ENCODE measurements at regions not wholly inside any gene's neighbourhood (a gene's known extent, or its start where the extent isn't known, plus 50 kb on each side); places are given as distances from the start of the nearest gene placed in this dataset.

DNA sequence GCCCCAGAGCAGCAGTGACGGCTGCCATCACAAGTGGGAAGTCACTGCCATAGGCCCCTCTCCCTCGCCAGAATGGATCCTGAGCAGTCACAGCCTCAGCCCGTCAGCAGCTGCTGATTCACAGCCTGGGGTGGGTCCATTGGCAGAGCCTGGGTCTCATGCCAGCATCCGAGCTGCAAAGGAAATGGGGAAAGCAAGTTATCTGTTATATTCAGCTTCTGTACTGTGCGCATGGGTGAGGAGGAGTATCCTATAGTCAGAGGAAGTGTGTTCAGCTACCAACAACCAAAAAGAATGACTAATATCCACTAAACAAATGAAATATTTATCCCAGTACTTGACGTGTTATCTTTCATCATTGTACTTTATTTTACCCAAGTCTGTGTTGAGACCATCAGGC lies 119.7 kb downstream of the RCN1 start:
- no peak for DNase-seq

DNA sequence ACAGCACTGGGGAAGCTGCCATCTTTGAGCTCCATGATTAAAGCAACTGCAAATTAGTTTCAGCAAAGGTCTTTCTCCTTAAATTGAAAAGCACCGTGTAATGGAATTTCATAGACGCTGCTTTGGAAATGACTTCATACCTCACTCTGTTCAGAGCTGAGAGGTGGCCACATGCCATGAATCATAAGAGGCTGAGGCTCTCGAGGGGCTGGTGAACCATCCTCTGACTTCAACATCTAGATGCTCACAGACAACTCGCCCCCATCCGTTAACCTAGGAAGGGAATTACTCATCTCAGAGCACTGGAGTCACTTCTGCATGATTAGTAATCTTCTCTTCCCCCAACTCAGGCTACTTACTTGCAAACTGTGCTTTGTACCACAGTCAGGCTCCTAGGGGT lies 122.3 kb downstream of the RCN1 start:
- no peak for DNase-seq

DNA sequence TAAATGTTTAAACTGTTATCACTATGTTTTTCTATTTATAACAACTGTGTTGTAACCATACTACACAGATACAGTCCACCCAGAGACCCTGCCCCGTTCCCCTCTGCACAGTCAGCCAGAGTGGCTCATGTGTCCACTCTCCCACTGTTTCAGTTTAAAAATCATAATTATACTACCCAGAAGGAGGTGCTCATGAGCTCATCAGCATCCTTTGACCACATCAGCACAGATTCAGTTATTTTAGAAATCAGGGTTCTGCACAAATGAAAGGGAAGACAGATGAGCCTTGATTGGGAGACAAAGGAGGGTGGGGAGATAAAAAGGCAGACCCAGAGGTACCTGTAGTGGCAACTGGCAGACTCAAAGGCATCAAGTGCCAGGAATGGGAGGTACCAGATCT lies 124.3 kb downstream of the RCN1 start:
- DNase-seq = no peak

DNA sequence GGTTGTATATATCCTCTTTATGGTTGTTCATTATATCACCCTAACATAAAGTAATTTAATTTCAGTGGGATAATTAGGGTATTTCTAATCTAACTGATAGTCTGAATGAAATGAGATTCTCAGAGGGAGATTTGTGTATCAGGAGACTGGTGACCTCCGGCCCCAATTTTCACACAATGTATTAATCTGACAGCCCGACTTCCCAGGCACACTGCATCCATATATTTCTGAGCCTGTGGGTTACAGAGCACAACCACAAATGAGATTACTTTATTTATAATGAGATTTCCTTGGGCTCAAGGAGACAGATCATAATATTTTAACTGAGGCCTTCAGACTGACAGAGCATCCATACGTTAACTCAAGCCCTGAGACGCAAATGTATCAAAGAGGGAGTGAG lies 125.9 kb downstream of the RCN1 start:
- no peak for DNase-seq

DNA sequence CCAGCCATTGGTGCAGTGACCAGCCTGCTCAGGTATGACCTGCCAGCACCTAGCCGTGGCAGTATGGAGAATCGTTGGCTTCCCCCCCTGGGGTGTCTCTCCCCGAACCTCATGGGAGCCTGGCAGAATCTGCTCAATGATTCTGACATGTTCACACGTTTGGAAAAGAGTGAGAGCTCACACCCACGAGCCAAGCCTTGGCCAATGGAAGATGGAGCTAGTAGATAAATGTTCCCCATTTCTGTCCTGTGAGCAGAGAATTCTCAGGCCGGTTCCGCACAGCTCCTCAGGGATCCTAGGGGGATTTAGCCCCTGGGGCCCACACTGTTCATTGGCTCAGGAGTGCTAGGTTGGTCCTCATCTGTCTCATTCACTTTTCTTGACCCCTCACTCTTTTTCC lies 128.4 kb downstream of the RCN1 start:
- DNase-seq = no peak

DNA sequence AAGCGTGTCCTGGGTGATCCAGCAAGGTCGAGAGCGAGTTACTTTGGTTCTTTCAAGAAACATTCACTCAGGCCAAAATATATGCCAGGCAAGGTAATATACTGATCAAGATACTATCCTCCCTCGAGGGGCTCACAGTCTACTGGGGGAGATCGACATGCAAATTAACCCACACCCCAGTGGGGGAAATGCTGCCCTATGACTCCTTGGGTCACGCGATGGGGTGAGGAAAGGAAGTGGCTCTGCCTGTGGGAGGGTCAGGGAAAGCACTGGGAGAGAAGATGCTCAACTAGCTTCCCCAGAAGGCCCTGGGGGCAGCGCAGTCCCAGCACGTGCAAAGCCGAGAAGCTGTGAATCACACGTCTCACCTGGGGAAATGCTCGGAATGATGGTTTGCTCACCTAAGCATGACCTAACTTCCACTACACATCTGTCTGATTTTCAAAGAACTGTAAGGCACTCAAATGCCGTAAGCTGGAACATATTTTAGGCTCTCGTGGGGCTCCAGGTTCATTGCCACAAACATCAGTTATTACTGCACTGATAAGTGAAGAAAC lies 130.7 kb downstream of the RCN1 start:
- no peak for DNase-seq

DNA sequence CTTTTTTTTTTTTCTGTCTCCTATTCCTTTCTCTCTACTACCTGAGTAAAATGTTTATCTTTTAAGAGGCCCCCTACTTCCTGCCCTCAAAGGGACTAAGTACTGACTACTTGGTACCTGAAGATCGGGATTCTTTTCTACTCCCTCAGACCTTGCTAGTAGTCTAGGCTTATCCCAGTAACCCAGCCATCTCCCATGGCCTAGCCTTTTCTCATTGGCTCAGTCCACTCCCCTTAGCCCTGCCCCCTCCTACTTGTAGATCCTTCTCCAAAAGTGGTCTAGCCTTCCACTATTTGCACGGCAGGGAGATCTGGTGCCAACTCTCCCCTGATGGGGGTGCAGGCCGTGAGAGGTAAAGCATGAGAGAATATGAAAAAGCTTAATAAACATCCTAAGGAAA lies 133.7 kb downstream of the RCN1 start:
- DNase-seq = no peak

DNA sequence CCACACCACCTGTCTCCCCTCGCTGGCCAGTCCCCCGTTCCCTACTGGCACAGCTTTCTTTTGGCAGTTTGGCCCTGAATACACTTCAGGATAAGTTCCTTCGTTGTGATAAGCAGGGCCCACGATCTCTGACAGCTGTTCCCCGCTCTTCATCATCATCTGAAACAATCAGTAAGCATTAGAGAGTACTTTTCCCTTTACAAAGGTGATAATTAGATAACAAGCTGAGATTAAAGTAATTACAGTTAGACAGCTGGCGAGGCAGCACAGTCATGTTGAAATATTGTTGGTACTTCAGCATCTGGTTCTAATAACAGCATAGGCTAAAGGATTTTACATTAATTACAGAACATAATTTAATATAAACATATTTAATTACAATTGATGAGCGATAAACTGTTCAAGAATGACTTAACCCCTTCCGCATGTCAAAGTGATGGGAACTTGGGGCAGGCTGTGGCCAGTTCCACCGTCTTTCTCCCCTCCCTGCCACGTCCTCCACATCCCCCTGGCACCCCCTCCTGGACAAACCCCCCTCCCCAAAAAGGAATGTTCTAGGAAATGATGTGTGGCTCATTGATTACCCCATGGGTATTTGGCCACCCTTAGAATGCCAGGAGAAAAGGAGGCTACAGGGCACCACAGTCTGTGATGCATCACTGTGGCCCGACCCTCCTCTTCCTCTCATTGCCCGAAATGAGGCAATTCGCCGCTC lies 134.9 kb downstream of the RCN1 start:
- DNase-seq = no peak

DNA sequence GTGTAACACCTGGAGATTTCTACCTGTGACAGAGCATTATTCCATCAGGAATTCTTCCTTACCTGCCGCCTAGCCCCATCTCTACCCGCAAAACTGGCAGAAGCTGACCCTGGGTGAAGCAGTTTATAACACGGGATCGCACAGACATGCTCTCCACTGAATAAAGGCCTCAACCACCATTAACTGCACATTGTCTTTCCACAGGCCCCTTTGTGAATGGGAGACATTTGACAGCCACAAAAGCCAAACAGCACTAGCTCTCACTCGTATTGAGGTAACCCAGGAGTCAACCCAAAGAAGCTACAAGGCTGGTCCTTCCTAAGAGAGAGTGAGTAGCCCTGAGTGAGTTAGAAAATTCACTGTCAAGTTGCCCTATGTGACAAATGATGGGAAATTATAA lies 135.6 kb downstream of the RCN1 start:
- DNase-seq = no peak

DNA sequence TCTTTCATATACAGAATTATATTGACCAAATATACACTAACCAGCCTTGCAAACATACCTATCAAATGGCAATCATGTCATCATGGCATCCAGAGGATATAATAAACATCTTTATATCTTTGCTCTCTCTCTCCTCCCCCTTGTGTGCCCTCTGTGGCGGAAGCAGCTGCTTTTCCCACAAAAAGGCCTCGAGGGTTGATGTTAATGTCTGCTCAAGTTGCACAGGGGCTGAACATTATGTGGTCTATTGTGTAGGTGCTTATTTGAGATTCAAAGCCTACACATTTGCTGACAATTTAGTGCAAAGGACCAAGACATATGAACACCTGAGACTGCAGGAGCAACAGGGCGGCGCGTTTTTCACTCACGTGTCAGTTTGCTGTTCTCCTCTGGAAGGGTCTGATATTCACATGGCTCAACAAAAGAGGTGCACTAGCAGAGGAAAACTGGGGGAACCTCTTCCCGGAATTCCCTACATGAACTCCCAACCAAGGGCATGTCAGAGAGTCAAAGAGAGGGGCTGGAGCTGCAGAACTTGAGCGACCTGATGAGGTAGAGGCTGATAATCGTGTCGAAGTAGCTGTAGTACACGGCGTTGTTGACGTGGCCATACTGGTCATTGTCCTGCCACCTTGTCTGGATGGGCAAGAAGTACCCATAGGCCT lies 138.8 kb downstream of the RCN1 start:
- no peak for DNase-seq

DNA sequence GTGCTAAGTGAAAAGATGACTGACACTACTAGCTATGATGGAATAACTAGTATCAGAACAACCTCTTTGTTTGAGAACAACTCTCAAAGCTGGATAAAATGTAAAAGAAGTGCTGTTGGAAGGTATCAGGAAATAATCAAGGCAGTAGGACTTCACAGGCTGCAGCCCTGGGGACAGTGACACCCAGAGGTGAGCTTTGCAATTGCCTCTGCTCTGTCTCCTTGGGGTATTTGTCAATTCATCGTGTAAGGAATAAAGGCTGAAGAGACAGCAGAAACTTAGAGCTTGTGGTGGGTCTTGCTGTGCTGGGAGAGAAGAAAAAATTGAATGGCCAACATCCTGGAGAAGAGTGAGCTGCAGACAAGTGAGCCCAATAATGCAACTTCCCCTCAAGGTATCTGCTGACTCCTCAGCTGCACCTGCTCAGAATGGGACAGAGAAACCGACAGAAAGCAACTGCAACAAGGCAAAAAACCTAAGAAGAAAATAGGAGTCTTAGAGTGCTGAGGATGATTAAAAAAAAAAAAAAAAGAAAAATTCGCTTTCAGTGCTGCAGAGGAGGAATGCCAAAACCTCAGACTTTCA lies 141.1 kb downstream of the RCN1 start:
- no peak for DNase-seq

DNA sequence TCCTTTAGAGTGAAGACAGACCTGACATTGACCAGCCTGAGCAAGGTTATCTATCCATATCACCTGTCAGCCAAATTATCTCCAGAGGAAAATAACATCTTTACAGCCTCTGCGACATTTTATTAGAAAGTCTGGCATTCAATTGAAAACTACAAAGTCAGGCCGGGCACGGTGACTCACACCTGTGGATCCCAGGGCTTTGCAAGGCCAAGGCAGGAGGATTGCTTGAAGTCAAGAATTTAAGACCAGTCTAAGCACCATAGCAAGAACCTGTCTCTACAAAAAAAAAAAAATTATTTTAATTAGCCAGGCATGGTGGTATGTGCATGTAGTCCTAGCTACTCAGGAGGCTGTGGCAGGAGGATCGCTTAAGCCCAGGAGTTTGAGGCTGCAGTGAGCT lies 141.6 kb downstream of the RCN1 start:
- no peak for DNase-seq

DNA sequence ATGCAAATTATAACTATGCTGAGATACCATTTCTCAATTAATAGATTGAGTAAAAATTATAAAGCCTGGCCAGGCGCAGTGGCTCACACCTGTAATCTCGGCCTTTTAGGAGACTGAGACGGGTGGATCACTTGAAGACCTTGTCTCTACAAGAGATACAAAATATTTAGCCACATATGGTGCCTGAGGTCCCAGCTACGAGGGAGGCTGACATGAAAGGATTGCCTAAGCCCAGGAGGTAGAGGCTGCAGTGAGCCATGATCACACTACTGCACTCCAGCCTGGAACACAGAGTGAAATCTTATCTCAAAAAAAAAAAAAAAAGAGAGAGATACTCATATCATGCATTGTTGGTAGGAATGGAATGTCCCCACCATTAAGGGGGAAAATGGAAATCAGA lies 142.4 kb downstream of the RCN1 start:
- no peak for DNase-seq

DNA sequence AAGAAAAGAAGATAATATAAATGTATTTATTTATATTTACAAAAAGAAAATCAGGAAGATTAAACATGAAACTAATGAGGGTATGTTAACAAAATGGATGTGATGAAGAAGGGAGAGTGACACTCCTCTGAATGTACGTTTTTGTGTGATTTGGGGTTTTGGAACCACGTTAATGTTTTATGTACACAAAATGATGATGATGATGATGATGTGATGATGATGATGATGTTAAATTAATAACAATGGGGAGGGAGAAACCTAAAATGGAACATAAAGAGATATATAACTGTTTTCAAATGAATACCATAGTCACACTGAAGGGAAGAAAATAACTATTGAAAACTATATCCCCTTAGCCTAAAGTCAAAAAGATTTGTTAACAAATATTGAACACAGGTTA lies 143.1 kb downstream of the RCN1 start:
- DNase-seq = no peak

DNA sequence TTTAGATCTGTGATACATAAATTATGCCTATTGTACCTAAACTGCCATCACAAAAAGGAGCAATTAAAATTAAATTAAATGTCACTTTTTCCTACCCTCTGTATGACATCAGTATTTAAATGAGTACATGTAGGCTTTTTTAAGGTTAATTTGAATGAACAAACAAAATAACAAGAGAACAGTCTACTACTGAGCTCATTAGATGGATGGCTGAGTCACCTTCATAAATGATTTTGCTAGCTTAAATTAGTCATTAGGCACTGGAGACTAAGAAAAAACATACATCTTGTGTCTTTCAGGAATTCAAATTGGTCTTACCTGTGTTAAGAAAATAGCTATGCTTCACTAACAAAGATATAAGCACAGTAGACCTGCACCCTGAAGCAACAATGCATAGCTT lies 153.6 kb downstream of the RCN1 start:
- DNase-seq = no peak

DNA sequence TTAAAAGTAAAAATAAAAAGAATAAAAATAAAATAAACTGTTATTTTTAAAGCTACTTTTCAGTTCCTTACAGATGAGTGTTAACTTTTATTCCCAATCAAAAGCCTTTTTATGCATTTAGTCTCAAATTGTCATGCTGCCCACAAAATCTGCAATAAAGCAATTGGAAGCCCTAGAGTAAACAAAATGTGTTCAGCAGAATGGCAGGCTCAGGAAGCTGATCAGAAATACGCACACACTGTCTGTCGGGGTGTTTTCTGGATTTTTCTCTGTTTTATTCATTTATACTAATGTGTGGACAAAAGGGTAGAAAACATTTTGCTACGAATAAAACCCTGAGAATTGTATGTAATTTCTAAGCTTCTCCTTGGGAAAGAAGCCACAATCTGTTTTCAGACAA lies 162.8 kb downstream of the RCN1 start:
- DNase-seq = no peak

DNA sequence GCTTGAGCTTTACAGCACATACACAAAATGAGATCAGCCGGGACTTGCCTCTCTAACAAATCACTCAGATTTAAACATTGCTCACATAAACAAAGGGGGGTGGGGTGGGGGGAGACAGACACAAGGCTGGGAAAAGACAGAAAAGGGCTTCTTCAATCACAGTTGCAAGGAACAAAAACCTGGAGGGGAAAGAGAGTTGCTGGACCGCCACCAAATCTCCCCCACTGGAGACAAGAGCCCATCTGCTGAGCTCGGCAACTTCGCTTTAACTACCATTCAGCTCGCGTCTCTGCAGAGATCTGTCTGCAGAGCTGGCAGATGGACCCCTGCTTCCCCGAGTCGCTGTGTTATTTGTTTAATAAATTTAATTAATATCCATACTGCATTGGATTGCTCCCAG lies 165.0 kb downstream of the RCN1 start:
- no peak for DNase-seq

DNA sequence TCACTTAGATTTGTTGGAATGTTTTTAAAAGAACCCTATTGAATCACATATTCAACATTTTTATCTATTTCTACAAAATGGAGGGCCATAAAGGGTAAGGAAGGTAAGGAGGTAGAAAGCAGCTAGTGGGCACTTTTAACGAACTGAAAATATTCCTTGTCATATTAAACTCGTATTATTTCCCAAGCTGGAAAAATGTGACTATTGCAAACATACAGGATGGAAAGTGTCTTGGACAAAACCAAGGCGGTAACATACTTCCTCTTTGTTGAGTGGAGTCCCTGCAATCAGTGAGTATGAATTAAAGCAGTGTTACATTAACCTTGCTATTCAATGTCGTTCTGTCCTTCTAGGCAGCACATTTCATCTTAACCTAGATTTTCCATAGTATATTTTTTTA lies 165.6 kb downstream of the RCN1 start:
- DNase-seq = no peak

DNA sequence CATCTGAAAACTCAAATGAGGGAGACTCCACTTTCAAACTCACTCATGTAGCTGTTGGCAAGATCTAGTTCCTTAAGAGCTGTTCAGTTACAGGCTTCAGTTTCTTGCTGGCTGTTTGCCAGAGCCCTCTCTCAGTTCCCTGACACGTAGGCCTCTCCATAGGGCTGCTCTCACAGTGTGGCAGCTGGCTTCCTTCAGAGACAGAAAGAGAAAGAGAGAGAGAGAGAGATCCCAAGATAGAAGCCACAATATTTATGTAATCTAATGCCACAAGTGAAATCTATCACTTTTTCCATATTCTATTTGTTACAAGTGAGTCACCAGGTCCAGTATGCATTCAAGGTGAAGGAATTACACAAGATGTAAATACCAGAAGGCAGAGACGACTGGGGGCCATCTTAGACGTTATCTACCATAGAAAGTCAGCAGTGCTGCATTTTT lies 168.8 kb downstream of the RCN1 start:
- DNase-seq = no peak

DNA sequence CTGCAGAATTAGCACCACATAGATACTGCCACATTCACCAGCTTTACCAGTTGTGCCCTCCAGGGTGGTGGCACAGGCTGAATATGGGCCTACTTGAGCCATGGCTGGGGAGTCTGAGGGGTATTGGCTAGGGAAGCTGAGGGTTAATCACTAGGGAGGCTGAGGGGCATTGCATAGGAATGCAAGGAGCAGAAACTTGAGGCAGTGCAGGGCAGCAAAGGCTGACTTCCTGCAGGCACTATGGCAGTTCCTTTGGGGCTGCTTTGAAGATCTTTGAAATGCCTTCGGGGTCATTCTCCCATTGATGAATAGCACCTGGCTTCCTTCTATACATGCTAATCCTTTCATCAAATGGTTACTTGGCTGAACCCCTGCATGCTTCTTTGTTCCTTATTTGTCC lies 171.5 kb downstream of the RCN1 start:
- DNase-seq = no peak

DNA sequence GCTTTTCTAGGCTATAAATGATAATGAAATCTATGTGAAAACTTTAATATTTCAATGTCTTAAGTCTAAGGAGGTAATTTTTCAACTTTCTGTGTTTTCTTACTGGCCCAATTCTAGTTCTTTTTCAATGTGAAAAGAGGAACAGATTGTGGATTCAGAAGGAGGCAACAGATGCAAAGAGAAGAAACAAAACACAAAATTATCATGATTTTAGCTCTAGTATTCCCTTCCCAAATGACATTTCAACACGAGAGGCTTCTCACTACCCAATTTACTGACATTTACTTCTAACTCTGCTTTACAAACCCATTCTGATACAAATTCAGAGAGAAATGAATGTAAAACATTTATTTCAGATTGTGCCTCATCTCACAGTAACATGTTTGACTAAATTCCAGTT lies 169.4 kb downstream of the WT1 start:
- DNase-seq = no peak

DNA sequence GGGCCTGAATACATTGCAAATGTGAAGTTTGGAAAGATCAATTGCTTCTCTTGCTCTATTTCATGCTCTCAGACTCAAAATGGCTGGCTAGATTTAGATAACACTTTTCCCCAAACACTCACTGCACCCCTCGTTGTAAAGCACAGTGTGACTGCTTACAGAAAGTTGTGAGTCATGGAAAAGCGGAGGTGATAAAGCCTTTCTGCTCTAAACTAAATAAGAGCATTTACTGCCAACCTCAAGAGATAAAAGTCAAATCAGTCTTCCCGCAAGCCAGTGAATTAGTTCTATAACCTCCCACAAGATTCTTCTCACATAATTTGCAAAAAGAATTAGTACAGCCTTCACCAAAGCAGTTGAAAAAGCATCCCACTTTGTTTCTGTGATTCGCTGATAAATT lies 168.7 kb downstream of the WT1 start:
- no peak for DNase-seq

DNA sequence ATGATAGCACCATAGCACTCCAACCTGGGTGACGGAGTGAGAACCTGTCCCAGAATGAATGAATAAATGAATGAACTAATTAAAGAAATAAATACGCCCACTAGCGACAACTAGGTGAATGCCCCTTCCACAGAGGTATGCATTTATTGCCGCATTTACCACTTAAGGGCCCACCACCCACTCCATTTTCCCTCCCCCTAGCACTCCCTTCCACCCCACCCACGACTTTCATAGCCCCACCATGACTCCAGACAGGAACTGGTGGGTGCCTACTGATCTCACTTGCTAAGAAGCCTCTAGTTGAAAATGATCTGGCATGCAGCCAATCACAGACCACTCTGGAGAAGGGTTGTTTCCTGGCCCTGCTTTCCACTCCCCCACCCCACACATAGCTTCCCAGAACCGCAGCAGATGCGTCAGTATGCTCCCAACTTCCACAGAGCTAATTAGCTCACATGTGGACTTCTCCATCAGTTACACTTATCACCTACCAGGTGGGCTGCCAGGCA lies 167.6 kb downstream of the WT1 start:
- DNase-seq = no peak

DNA sequence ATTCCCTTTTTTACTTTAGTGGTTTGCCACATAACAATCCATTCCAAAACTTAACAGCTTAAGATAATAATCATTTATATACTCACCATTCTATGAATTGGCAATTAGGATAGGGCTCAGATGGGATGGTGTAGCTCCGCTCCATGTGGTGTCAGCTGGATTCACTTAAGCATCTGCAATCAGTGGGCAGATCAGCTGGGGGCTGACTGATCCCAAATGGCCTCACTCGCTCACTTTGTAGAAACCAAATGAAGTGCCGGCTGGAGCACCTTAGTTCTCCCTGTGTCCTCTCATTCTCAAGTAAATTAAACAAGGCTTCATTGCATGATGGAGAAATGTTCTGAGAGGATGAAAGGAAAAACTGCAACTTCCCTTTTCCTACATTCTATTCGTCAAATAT lies 161.4 kb downstream of the WT1 start:
- DNase-seq = no peak
